ENCODE measurements at regions not wholly inside any gene's neighbourhood (a gene's known extent, or its start where the extent isn't known, plus 50 kb on each side); places are given as distances from the start of the nearest gene placed in this dataset.

GRCh38 chr2:116153729-116154128, 1660.8 kb upstream of the DDX18 start:
- Histone ChIP-seq H3K79me2 (ENCODE audit: insufficient read depth, low read length) (no peaks in the 10 kb centered on the region), H3K27ac (ENCODE audit: low read length) (no peak overlapping the region), H3K4me1 (ENCODE audit: insufficient read depth, low read length) (no peaks in the 10 kb centered on the region), H2AFZ (ENCODE audit: low read depth, low read length) (no peak overlapping the region), H3K9ac (ENCODE audit: low read depth, low read length) (no peak overlapping the region), H3K4me2 (ENCODE audit: insufficient read depth, low read length) (no peak overlapping the region), H3K4me3 (ENCODE audit: low read depth in 1 of 2, low read length in 2 of 2) (no peak overlapping the region), H4K20me1 (ENCODE audit: insufficient read depth, low read length) (no peaks in the 10 kb centered on the region), H3K36me3 (ENCODE audit: insufficient read depth, low read length) (no peaks in the 10 kb centered on the region), H3K9me3 (ENCODE audit: insufficient read depth, low read length, severe bottlenecking) (no peaks in the 10 kb centered on the region), H3K27me3 (ENCODE audit: insufficient read depth, low read length, poor library complexity) (no peaks in the 10 kb centered on the region)
- ATAC-seq (ENCODE audit: insufficient read depth, low read depth) (no peak), DNase-seq (no peak)
- no peak for TF ChIP-seq EZH2 (IDR thresholded peaks at IDR 0.05; ENCODE audit: borderline replicate concordance, low read depth, low read length, severe bottlenecking)
- TF ChIP-seq, protein P1, sequence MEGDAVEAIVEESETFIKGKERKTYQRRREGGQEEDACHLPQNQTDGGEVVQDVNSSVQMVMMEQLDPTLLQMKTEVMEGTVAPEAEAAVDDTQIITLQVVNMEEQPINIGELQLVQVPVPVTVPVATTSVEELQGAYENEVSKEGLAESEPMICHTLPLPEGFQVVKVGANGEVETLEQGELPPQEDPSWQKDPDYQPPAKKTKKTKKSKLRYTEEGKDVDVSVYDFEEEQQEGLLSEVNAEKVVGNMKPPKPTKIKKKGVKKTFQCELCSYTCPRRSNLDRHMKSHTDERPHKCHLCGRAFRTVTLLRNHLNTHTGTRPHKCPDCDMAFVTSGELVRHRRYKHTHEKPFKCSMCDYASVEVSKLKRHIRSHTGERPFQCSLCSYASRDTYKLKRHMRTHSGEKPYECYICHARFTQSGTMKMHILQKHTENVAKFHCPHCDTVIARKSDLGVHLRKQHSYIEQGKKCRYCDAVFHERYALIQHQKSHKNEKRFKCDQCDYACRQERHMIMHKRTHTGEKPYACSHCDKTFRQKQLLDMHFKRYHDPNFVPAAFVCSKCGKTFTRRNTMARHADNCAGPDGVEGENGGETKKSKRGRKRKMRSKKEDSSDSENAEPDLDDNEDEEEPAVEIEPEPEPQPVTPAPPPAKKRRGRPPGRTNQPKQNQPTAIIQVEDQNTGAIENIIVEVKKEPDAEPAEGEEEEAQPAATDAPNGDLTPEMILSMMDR (IDR thresholded peaks at IDR 0.05; ENCODE audit: borderline replicate concordance, extremely low read depth, low read length, poor library complexity, severe bottlenecking) = no peak

- no peak overlapping the region for H3K4me2 ChIP-seq (ENCODE audit: insufficient read depth, low read length)
- ATAC-seq (ENCODE audit: insufficient read depth, low read depth) (no peak), DNase-seq (no peak)
- no peak overlapping the region for H2AFZ ChIP-seq (ENCODE audit: low read depth, low read length)
- H3K4me1 ChIP-seq (ENCODE audit: insufficient read depth, low read length) = no peaks in the 10 kb centered on the region
- H3K9me3 ChIP-seq (ENCODE audit: insufficient read depth, low read length, severe bottlenecking) = peaks cover 8% of the 10 kb centered on the region
- no peaks in the 10 kb centered on the region for H3K27me3 ChIP-seq (ENCODE audit: insufficient read depth, low read length, poor library complexity)
- no peaks in the 10 kb centered on the region for H3K79me2 ChIP-seq (ENCODE audit: insufficient read depth, low read length)
- no peaks in the 10 kb centered on the region for H3K36me3 ChIP-seq (ENCODE audit: insufficient read depth, low read length)
- H3K9ac ChIP-seq (ENCODE audit: low read depth, low read length) = no peak overlapping the region
- TF ChIP-seq, protein P1 (IDR thresholded peaks at IDR 0.05; ENCODE audit: borderline replicate concordance, extremely low read depth, low read length, poor library complexity, severe bottlenecking) = no peak
- TF ChIP-seq EZH2 (IDR thresholded peaks at IDR 0.05; ENCODE audit: borderline replicate concordance, low read depth, low read length, severe bottlenecking) = no peak
- H3K4me3 ChIP-seq (ENCODE audit: low read depth in 1 of 2, low read length in 2 of 2) = no peak overlapping the region
- no peaks in the 10 kb centered on the region for H4K20me1 ChIP-seq (ENCODE audit: insufficient read depth, low read length)
- H3K27ac ChIP-seq (ENCODE audit: low read length) = no peak overlapping the region
These were observed 1653.8 kb upstream of the DDX18 start for GRCh38 chr2:116160657-116161056.

DNA sequence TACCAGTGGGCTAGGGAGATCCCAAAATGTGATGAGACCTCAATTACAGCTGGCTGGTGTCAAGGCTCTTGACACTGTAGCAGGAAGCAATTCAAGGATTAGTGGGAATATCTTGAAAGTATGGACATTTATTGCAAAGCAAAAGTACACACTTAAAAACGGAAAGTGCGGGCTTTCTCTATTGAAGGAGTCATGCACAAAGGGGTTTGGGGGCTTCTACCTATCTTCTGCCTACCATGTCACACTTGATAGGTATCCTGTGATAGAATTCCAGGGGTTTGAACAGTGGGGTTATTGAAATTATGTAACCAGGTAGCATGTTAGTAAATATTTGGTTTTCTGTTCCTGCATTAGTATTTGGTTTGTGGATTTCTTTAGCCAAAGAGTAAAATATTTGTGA, 1652.1 kb upstream of the DDX18 start:
- H3K9me3 ChIP-seq (ENCODE audit: insufficient read depth, low read length, severe bottlenecking) = peaks cover 8% of the 10 kb centered on the region
- H3K36me3 ChIP-seq (ENCODE audit: insufficient read depth, low read length) = no peaks in the 10 kb centered on the region
- DNase-seq (no peak), ATAC-seq (ENCODE audit: insufficient read depth, low read depth) (no peak)
- H3K9ac ChIP-seq (ENCODE audit: low read depth, low read length) = no peak overlapping the region
- TF ChIP-seq, protein P1 (IDR thresholded peaks at IDR 0.05; ENCODE audit: borderline replicate concordance, extremely low read depth, low read length, poor library complexity, severe bottlenecking) = no peak
- H3K27ac ChIP-seq (ENCODE audit: low read length) = no peak overlapping the region
- no peak overlapping the region for H3K4me3 ChIP-seq (ENCODE audit: low read depth in 1 of 2, low read length in 2 of 2)
- no peaks in the 10 kb centered on the region for H3K79me2 ChIP-seq (ENCODE audit: insufficient read depth, low read length)
- no peaks in the 10 kb centered on the region for H4K20me1 ChIP-seq (ENCODE audit: insufficient read depth, low read length)
- H2AFZ ChIP-seq (ENCODE audit: low read depth, low read length) = no peak overlapping the region
- H3K4me1 ChIP-seq (ENCODE audit: insufficient read depth, low read length) = no peaks in the 10 kb centered on the region
- H3K27me3 ChIP-seq (ENCODE audit: insufficient read depth, low read length, poor library complexity) = no peaks in the 10 kb centered on the region
- H3K4me2 ChIP-seq (ENCODE audit: insufficient read depth, low read length) = no peak overlapping the region

GRCh38 chr2:116167107-116167506, 1647.4 kb upstream of the DDX18 start:
- Histone ChIP-seq H3K9ac (ENCODE audit: low read depth, low read length) (no peak overlapping the region), H2AFZ (ENCODE audit: low read depth, low read length) (no peak overlapping the region), H3K79me2 (ENCODE audit: insufficient read depth, low read length) (no peaks in the 10 kb centered on the region), H3K9me3 (ENCODE audit: insufficient read depth, low read length, severe bottlenecking) (peaks cover 6% of the 10 kb centered on the region), H3K27me3 (ENCODE audit: insufficient read depth, low read length, poor library complexity) (no peaks in the 10 kb centered on the region), H3K4me3 (ENCODE audit: low read depth in 1 of 2, low read length in 2 of 2) (no peak overlapping the region), H3K4me1 (ENCODE audit: insufficient read depth, low read length) (no peaks in the 10 kb centered on the region), H3K4me2 (ENCODE audit: insufficient read depth, low read length) (no peak overlapping the region), H4K20me1 (ENCODE audit: insufficient read depth, low read length) (no peaks in the 10 kb centered on the region), H3K36me3 (ENCODE audit: insufficient read depth, low read length) (no peaks in the 10 kb centered on the region), H3K27ac (ENCODE audit: low read length) (no peak overlapping the region)
- TF ChIP-seq, protein P1 (IDR thresholded peaks at IDR 0.05; ENCODE audit: borderline replicate concordance, extremely low read depth, low read length, poor library complexity, severe bottlenecking) = no peak
- ATAC-seq (ENCODE audit: insufficient read depth, low read depth) = no peak
- DNase-seq = no peak

Data from DND-41 (cell line).